Osteocyte (in vitro differentiated cells): ENCODE measurements at regions not wholly inside any gene's neighbourhood (a gene's known extent, or its start where the extent isn't known, plus 50 kb on each side); places are given as distances from the start of the nearest gene placed in this dataset.

ENCODE experiments used
- DNase-seq: peaks from one replicate; pipeline ENCODE4 v3.0.0; 2021; ENCODE audit warnings: mixed read lengths; ENCODE audit not compliant: unreplicated experiment; ENCODE audit errors: extremely low spot score
- H3K27ac Mint-ChIP-seq: one replicate; pipeline ENCODE4 v1.8.0; 2021; ENCODE audit warnings: mild to moderate bottlenecking, mixed read lengths; ENCODE audit not compliant: unreplicated experiment
- H3K27me3 Mint-ChIP-seq: one replicate; pipeline ENCODE4 v1.8.0; 2021; ENCODE audit warnings: mixed read lengths; ENCODE audit not compliant: unreplicated experiment
- H3K36me3 Mint-ChIP-seq: one replicate; pipeline ENCODE4 v1.8.0; 2021; ENCODE audit warnings: mixed read lengths; ENCODE audit not compliant: unreplicated experiment
- H3K4me1 Mint-ChIP-seq: one replicate; pipeline ENCODE4 v1.8.0; 2021; ENCODE audit warnings: mixed read lengths; ENCODE audit not compliant: unreplicated experiment
- H3K4me3 Mint-ChIP-seq: one replicate; pipeline ENCODE4 v1.8.0; 2021; ENCODE audit warnings: mild to moderate bottlenecking, moderate library complexity, mixed read lengths; ENCODE audit not compliant: unreplicated experiment
- H3K9me3 Mint-ChIP-seq: one replicate; pipeline ENCODE4 v1.8.0; 2021; ENCODE audit warnings: mixed read lengths; ENCODE audit not compliant: unreplicated experiment
- TF ChIP-seq, protein P1 (sequence below): fragments of 200-600 bp; sonication (generic); IDR thresholded peaks from 2 replicates; pipeline ENCODE4 v1.5.0; 2021; ENCODE audit warnings: antibody characterized with exemption, mild to moderate bottlenecking, moderate library complexity

DNA sequence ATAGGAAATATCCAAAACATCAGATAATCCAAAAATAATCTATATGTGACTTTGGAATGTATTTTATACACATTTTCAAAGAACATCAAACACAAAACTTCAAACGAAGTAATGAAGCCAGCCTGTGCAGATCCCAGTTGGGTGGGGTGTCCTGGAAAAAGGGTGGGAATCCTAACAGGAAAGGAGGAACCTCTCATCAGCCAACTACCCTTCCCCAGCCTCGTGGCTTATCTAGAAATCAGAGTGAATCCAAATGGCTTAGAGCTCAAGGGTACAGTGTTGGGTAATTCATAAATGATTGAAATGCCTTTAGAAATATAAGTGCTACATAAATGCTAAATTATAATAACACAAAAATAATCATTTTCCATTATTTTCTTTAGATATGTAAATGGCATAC, 115.1 kb upstream of the SOX4 start:
- Mint-ChIP-seq H3K27ac (no peak overlapping the region), H3K4me1 (peaks cover 3% of the 10 kb centered on the region), H3K9me3 (no peaks in the 10 kb centered on the region), H3K4me3 (no peak overlapping the region), H3K36me3 (no peaks in the 10 kb centered on the region), H3K27me3 (peaks cover 9% of the 10 kb centered on the region)
- TF ChIP-seq, protein P1, sequence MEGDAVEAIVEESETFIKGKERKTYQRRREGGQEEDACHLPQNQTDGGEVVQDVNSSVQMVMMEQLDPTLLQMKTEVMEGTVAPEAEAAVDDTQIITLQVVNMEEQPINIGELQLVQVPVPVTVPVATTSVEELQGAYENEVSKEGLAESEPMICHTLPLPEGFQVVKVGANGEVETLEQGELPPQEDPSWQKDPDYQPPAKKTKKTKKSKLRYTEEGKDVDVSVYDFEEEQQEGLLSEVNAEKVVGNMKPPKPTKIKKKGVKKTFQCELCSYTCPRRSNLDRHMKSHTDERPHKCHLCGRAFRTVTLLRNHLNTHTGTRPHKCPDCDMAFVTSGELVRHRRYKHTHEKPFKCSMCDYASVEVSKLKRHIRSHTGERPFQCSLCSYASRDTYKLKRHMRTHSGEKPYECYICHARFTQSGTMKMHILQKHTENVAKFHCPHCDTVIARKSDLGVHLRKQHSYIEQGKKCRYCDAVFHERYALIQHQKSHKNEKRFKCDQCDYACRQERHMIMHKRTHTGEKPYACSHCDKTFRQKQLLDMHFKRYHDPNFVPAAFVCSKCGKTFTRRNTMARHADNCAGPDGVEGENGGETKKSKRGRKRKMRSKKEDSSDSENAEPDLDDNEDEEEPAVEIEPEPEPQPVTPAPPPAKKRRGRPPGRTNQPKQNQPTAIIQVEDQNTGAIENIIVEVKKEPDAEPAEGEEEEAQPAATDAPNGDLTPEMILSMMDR, result no peak
- no peak for DNase-seq

DNA sequence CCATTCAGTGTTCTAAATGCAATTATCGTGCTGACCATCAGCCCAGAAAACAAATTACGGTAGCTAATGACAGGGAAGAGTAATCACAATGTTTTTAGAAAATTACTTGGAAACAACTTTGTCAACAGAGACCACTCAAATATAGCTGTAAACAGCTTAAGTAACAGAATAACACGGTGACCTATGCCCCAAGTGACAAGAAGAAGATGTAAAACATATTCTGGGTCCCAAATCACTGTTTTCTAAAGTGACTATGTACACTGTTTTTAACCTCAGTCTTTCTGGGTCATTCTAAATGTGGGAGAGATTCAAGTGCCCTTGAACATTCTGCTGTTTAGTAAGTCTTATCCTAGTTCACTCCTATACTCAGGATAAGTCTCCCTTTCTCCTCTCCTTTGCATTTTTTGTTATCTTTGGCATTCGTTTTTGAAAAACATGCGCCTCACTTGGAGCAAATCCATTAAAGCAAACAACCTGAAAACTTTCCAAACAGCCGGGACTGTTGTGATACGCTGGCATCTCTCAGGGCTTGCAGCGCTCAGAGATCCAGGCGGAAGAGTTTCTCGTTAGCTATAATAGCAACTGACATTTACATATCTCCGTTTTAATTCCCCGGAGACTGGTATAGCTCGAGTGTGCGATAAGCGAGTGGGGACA, 114.5 kb upstream of the SOX4 start:
- Mint-ChIP-seq H3K4me3 (no peak overlapping the region), H3K27ac (no peak overlapping the region), H3K9me3 (no peaks in the 10 kb centered on the region), H3K4me1 (peaks cover 3% of the 10 kb centered on the region), H3K27me3 (peaks cover 9% of the 10 kb centered on the region), H3K36me3 (no peaks in the 10 kb centered on the region)
- TF ChIP-seq, protein P1, result no peak
- DNase-seq, result no peak

DNA sequence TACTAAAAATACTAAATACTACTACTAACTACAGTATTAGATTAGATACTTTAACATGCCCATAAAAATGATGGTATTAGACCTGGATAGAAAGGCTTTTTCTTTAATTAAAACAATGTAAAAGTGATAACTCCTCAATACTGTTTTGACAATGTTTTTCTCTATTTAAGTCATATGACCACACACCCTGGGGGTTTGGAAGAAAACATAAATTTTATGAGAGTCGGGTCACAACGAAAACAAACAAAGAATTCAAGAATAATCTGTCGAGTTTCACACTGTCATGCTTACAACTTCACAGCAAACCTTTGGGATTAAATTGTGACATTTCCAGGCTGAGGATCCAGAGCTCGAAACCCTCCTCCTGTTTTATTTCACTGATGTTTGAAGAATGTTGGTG, 107.4 kb upstream of the SOX4 start:
- DNase-seq, result no peak
- TF ChIP-seq, protein P1, result no peak
- Mint-ChIP-seq H3K27ac (no peak overlapping the region), H3K4me3 (no peak overlapping the region), H3K27me3 (peaks cover 7% of the 10 kb centered on the region), H3K9me3 (no peaks in the 10 kb centered on the region), H3K4me1 (peaks cover 4% of the 10 kb centered on the region), H3K36me3 (no peaks in the 10 kb centered on the region)

GRCh38 chr6:21489826-21490225, 103.7 kb upstream of the SOX4 start:
- Mint-ChIP-seq H3K27ac (no peak overlapping the region), H3K27me3 (peaks cover 5% of the 10 kb centered on the region), H3K4me3 (no peak overlapping the region), H3K9me3 (no peaks in the 10 kb centered on the region), H3K4me1 (peaks cover 4% of the 10 kb centered on the region), H3K36me3 (no peaks in the 10 kb centered on the region)
- TF ChIP-seq, protein P1, result no peak
- no peak for DNase-seq

- no peak overlapping the region for H3K4me3 Mint-ChIP-seq
- TF ChIP-seq, protein P1, result no peak
- peaks cover 5% of the 10 kb centered on the region for H3K27me3 Mint-ChIP-seq
- H3K36me3 Mint-ChIP-seq, result no peaks in the 10 kb centered on the region
- H3K9me3 Mint-ChIP-seq, result no peaks in the 10 kb centered on the region
- peaks cover 14% of the 10 kb centered on the region for H3K4me1 Mint-ChIP-seq
- H3K27ac Mint-ChIP-seq, result no peak overlapping the region
- DNase-seq, result no peak
Observed at GRCh38 chr6:21491955-21492354, 101.6 kb upstream of the SOX4 start.
